Body of pancreas (tissue), 4 donors: ENCODE measurements at regions not wholly inside any gene's neighbourhood (a gene's known extent, or its start where the extent isn't known, plus 50 kb on each side); places are given as distances from the start of the nearest gene placed in this dataset.

Source experiments
- ATAC-seq: fragments of 150-250 bp; one replicate; pipeline ENCODE4 v1.9.1; 2016
- DNase-seq, 4 donors: peaks; one replicate each; pipeline ENCODE4 v3.0.0-alpha.2; 2019
- H3K27ac ChIP-seq, 4 donors: fragments of 200-600 bp; sonication (generic); 1 replicate in 3 of 4; 2 replicates in 1 of 4; pipeline versions ENCODE4 v1.5.1 to v1.6.1; 2016 to 2019; ENCODE audit warnings: mild to moderate bottlenecking in 1 of 4, mixed read lengths in 1 of 4, moderate library complexity in 1 of 4
- H3K27me3 ChIP-seq, 2 donors: fragments of 200-600 bp; sonication (generic); one replicate each; pipeline ENCODE4 v1.6.0; 2016; ENCODE audit warnings: mild to moderate bottlenecking in 1 of 2
- H3K36me3 ChIP-seq, 2 donors: fragments of 200-600 bp; sonication (generic); replicated peaks in 1 of 2; 2 replicates each; pipeline ENCODE4 v1.5.1; 2016; ENCODE audit warnings: low read depth in 2 of 2; ENCODE audit not compliant: insufficient read depth in 1 of 2
- H3K4me1 ChIP-seq: fragments of 200-600 bp; sonication (generic); one replicate; pipeline ENCODE4 v1.6.0; 2016
- H3K4me3 ChIP-seq, 2 donors: fragments of 200-600 bp; sonication (generic); 1 replicate in 1 of 2; 2 replicates in 1 of 2; pipeline ENCODE4 v1.5.1; 2016 to 2019
- H3K9me3 ChIP-seq, 3 donors: fragments of 200-600 bp; sonication (generic); 1 replicate in 2 of 3; 2 replicates in 1 of 3; pipeline ENCODE4 v1.5.1; 2016
- CTCF ChIP-seq, 7 experiments: fragments of 450-650 bp in 4 of 7; fragments of 200-600 bp in 3 of 7; sonication (generic) in 3 of 7; IDR thresholded peaks; one replicate each; pipeline ENCODE4 v1.5.1; 2016 to 2019; ENCODE audit warnings: antibody characterized with exemption in 7 of 7
- POLR2A ChIP-seq, 3 donors: fragments of 450-650 bp; IDR thresholded peaks; one replicate each; pipeline ENCODE4 v1.6.1; 2016; ENCODE audit warnings: antibody characterized with exemption in 3 of 3, mild to moderate bottlenecking in 2 of 3
- WGBS, 2 donors: methylation state at CpG; one replicate each; pipeline ENCODE4 v1.1.5; 2017; 5-methylcytosine and 5-hydroxymethylcytosine counted together
- intact Hi-C: fragments of 100-400 bp; cut with DNase I; formaldehyde crosslinking; loops from one replicate; pipeline ENCODE4 v1.15.1; 2023

GRCh38 chr1:87274851-87275250 is 53.8 kb upstream of the LMO4 start:
- 36 to 55% methylated on average over 7 of the region's 7 CpGs for WGBS, 2 donors
- intact Hi-C loops: no loop called here
- no peaks in the 10 kb centered on the region for H3K4me1 ChIP-seq
- H3K27me3 ChIP-seq: no peaks in the 10 kb centered on the region
- H3K4me3 ChIP-seq: no peak overlapping the region
- no peaks in the 10 kb centered on the region for H3K9me3 ChIP-seq
- no peaks in the 10 kb centered on the region for H3K36me3 ChIP-seq
- no peak for ATAC-seq
- no peak for TF ChIP-seq POLR2A (IDR thresholded peaks at IDR 0.05)
- TF ChIP-seq CTCF (IDR thresholded peaks at IDR 0.05): no peak
- no peak overlapping the region for H3K27ac ChIP-seq
- DNase-seq: no peak

GRCh38 chr1:87278825-87279535 is 49.7 kb upstream of the LMO4 start:
- Histone ChIP-seq H3K27ac (no peak overlapping the region), H3K27me3 (no peaks in the 10 kb centered on the region), H3K9me3 (no peaks in the 10 kb centered on the region), H3K4me1 (no peaks in the 10 kb centered on the region), H3K4me3 (no peak overlapping the region), H3K36me3 (no peaks in the 10 kb centered on the region)
- intact Hi-C loops: no loop called here
- peak; percentile 53 for ATAC-seq
- TF ChIP-seq CTCF (IDR thresholded peaks at IDR 0.05) (no peak), POLR2A (IDR thresholded peaks at IDR 0.05) (no peak)
- 85 to 88% methylated on average over 4 of the region's 4 CpGs for WGBS, 2 donors
- DNase-seq: peak in 2 of 4 donors; percentile 18 to 27
